H1 (cell line): ENCODE measurements at regions not wholly inside any gene's neighbourhood (a gene's known extent, or its start where the extent isn't known, plus 50 kb on each side); places are given as distances from the start of the nearest gene placed in this dataset.

ENCODE experiments used
- ATF2 ChIP-seq: IDR thresholded peaks from 2 replicates; pipeline ENCODE4 v1.6.1; 2012; ENCODE audit warnings: low read length, inconsistent platforms
- YY1 ChIP-seq: IDR thresholded peaks from 2 replicates; pipeline ENCODE4 v1.6.1; 2011; ENCODE audit warnings: low read depth, mild to moderate bottlenecking, low read length

DNA sequence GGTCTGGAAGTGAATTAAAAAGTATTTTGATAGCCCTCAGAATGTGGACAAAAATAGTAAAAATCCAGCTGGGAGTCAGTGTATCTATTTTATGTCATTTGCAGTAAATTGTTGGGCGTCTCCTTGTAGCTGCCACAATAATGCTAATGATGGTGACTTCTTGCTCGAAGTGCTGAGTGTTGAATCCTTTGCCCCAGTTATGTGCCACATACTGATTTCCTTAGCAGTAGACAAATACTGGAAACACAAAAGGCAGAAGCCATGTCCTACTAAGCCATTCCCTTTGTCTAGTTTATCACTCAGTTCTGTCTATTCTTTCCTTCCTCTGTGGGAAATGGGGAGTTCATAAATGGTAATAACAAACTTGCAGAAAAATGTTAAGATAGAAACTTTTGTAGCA is 70.7 kb upstream of the CXADR start (continued):
- TF ChIP-seq ATF2 = no peak
- TF ChIP-seq YY1 = no peak
